GM06990 (cell line): ENCODE measurements at regions not wholly inside any gene's neighbourhood (a gene's known extent, or its start where the extent isn't known, plus 50 kb on each side); places are given as distances from the start of the nearest gene placed in this dataset.

Experiments used
- DNase-seq: peaks from one replicate; pipeline ENCODE4 v3.0.0-alpha.2; 2011; ENCODE audit not compliant: insufficient read length; ENCODE audit errors: extremely low read depth
- H3K27me3 ChIP-seq: replicated peaks from 2 replicates; pipeline ENCODE4 v1.6.0; 2011; ENCODE audit warnings: low read length; ENCODE audit not compliant: control insufficient read depth, insufficient read depth
- H3K36me3 ChIP-seq: 2 replicates; pipeline ENCODE4 v1.5.1; 2011; ENCODE audit warnings: low read length; ENCODE audit not compliant: control insufficient read depth, insufficient read depth
- H3K4me3 ChIP-seq: replicated peaks from 2 replicates; pipeline ENCODE4 v1.5.1; 2011; ENCODE audit warnings: low read depth, mild to moderate bottlenecking, control low read depth, low read length
- CTCF ChIP-seq: IDR thresholded peaks from 2 replicates; pipeline ENCODE4 v1.5.1; 2011; ENCODE audit warnings: low read length, control low read depth, mild to moderate bottlenecking, inconsistent platforms; ENCODE audit not compliant: insufficient read depth, poor library complexity, severe bottlenecking

DNA sequence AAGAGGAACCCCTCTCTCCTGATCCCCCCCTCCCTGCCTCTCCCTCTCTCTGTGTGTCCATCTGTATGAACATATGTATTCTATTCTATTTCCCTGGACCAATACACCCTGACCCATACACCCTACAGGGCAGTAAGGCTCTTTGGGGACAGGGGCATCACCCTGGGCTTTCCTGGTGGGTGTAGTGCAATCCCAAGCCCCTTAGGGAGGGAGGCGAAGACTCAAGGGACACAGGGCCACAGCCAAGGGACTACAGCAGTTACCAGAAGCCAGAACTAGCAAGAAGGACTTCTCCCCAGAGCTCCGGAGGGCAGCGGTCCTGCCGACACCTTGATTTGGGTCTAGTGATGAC lies 214.2 kb upstream of the RAB6C start:
- H3K4me3 ChIP-seq: no peak overlapping the region
- no peak for TF ChIP-seq CTCF
- no peak for DNase-seq
- peaks cover 2% of the 10 kb centered on the region for H3K27me3 ChIP-seq
- no peaks in the 10 kb centered on the region for H3K36me3 ChIP-seq

GRCh38 chr2:129765678-129766351 lies 213.7 kb upstream of the RAB6C start:
- Histone ChIP-seq H3K27me3 (peaks cover 2% of the 10 kb centered on the region), H3K4me3 (no peak overlapping the region), H3K36me3 (no peaks in the 10 kb centered on the region)
- DNase-seq: no peak
- no peak for TF ChIP-seq CTCF

GRCh38 chr2:129766374-129766993 lies 213.0 kb upstream of the RAB6C start:
- Histone ChIP-seq H3K4me3 (no peak overlapping the region), H3K36me3 (no peaks in the 10 kb centered on the region), H3K27me3 (peaks cover 2% of the 10 kb centered on the region)
- DNase-seq: no peak
- TF ChIP-seq CTCF: no peak

DNA sequence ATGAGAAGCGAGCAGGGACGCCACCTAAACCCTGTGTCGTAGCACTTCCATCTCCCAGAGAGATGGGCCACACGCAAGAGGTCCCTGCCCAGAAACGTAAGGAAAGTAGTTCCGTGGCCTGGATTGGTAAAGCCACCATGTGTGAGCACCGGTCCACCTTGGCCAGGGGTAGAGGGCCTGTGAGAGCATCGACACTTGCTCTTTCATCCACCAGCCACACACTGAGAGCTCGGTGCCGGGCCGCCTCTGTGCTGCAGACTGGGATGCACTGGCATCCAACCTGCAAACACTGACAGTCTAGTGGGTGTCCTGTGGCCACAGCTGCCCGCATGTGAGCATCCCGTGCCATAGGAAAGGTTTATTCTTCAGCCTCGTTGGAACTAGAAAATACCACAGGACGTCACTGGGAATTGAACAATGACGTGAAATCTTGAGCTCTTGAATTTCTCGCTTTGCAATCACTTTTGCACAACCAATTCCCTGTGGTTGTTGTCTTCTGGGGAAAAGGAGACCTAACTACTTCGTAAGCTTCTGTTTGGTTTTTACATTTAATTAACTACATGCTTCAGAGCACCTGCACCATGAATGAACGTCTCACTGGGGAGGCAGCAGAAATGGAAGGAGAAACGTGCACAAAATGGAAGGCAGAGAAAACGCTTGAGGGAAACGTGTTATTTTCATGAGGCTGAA lies 212.0 kb upstream of the RAB6C start:
- DNase-seq: no peak
- H3K36me3 ChIP-seq: no peaks in the 10 kb centered on the region
- TF ChIP-seq CTCF: no peak
- H3K27me3 ChIP-seq: peaks cover 2% of the 10 kb centered on the region
- H3K4me3 ChIP-seq: no peak overlapping the region

- H3K4me3 ChIP-seq: no peak overlapping the region
- no peak for TF ChIP-seq CTCF
- no peaks in the 10 kb centered on the region for H3K36me3 ChIP-seq
- peaks cover 2% of the 10 kb centered on the region for H3K27me3 ChIP-seq
- no peak for DNase-seq
These were observed 211.5 kb upstream of the RAB6C start for GRCh38 chr2:129768036-129768386.
